Liver (tissue), 8 donors: ENCODE measurements at regions not wholly inside any gene's neighbourhood (a gene's known extent, or its start where the extent isn't known, plus 50 kb on each side); places are given as distances from the start of the nearest gene placed in this dataset.

Experiments used
- DNase-seq: peaks from one replicate; pipeline ENCODE4 v3.0.0-alpha.2; 2017; ENCODE audit warnings: low spot score
- H3K27ac ChIP-seq, 2 donors: one replicate each; pipeline ENCODE4 v1.7.0; 2013; ENCODE audit warnings: inconsistent platforms in 2 of 2, low read length in 2 of 2, control low read depth in 1 of 2, low read depth in 1 of 2, mild to moderate bottlenecking in 1 of 2
- H3K27me3 ChIP-seq, 4 donors: one replicate each; pipeline versions ENCODE4 v1.6.1 to v1.7.0; 2013; ENCODE audit warnings: low read length in 3 of 4, inconsistent platforms in 1 of 4, mild to moderate bottlenecking in 1 of 4, moderate library complexity in 1 of 4; ENCODE audit not compliant: control insufficient read depth in 4 of 4, insufficient read depth in 4 of 4
- H3K36me3 ChIP-seq, 4 donors: one replicate each; pipeline versions ENCODE4 v1.6.1 to v1.7.0; 2013; ENCODE audit warnings: low read length in 3 of 4, mild to moderate bottlenecking in 3 of 4, low read depth in 1 of 4, moderate library complexity in 1 of 4; ENCODE audit not compliant: control insufficient read depth in 4 of 4, insufficient read depth in 3 of 4
- H3K4me1 ChIP-seq, 4 donors: one replicate each; pipeline versions ENCODE4 v1.6.1 to v1.7.0; 2013; ENCODE audit warnings: low read length in 3 of 4, mild to moderate bottlenecking in 3 of 4, moderate library complexity in 1 of 4; ENCODE audit not compliant: control insufficient read depth in 4 of 4, insufficient read depth in 4 of 4
- H3K4me3 ChIP-seq, 3 donors: one replicate each; pipeline versions ENCODE4 v1.6.1 to v1.7.0; 2013; ENCODE audit warnings: low read length in 3 of 3, control low read depth in 1 of 3, low read depth in 1 of 3, mild to moderate bottlenecking in 1 of 3
- H3K9ac ChIP-seq, 2 donors: one replicate each; pipeline ENCODE4 v1.7.0; 2013; ENCODE audit warnings: low read length in 2 of 2, mild to moderate bottlenecking in 2 of 2, moderate library complexity in 2 of 2, control low read depth in 1 of 2, low read depth in 1 of 2
- H3K9me3 ChIP-seq, 4 donors: one replicate each; pipeline versions ENCODE4 v1.6.1 to v1.7.0; 2013; ENCODE audit warnings: low read length in 3 of 4; ENCODE audit not compliant: control insufficient read depth in 4 of 4
- EGR1 ChIP-seq, 2 donors: IDR thresholded peaks; 2 replicates each; pipeline ENCODE4 v1.6.1; 2016 to 2018; ENCODE audit warnings: antibody characterized with exemption in 2 of 2, low read depth in 2 of 2
- FOXA1 ChIP-seq: IDR thresholded peaks from 2 replicates; pipeline ENCODE4 v1.6.1; 2016; ENCODE audit warnings: antibody characterized with exemption
- FOXA2 ChIP-seq: IDR thresholded peaks from 2 replicates; pipeline ENCODE4 v1.6.1; 2016; ENCODE audit warnings: antibody characterized with exemption
- GABPA ChIP-seq, 2 donors: IDR thresholded peaks in 1 of 2; conservative IDR thresholded peaks in 1 of 2; 2 replicates each; pipeline ENCODE4 v1.6.1; 2016; ENCODE audit warnings: antibody characterized with exemption in 2 of 2, mild to moderate bottlenecking in 1 of 2, moderate library complexity in 1 of 2
- HNF4A ChIP-seq, 2 donors: conservative IDR thresholded peaks; 2 replicates each; pipeline ENCODE4 v1.6.1; 2016; ENCODE audit warnings: antibody characterized with exemption in 2 of 2, mild to moderate bottlenecking in 2 of 2
- HNF4G ChIP-seq: IDR thresholded peaks from 2 replicates; pipeline ENCODE4 v1.6.1; 2016; ENCODE audit warnings: antibody characterized with exemption
- JUND ChIP-seq, 2 donors: IDR thresholded peaks; 2 replicates each; pipeline ENCODE4 v1.6.1; 2016; ENCODE audit warnings: antibody characterized with exemption in 2 of 2
- NR2F2 ChIP-seq: IDR thresholded peaks from 2 replicates; pipeline ENCODE4 v1.6.1; 2016; ENCODE audit warnings: antibody characterized with exemption
- RAD21 ChIP-seq, 2 donors: IDR thresholded peaks; 2 replicates each; pipeline ENCODE4 v1.6.1; 2016; ENCODE audit warnings: antibody characterized with exemption in 2 of 2, mild to moderate bottlenecking in 2 of 2
- RXRA ChIP-seq, 2 donors: IDR thresholded peaks; 2 replicates each; pipeline ENCODE4 v1.6.1; 2017 to 2018; ENCODE audit warnings: antibody characterized with exemption in 2 of 2, mild to moderate bottlenecking in 1 of 2
- SP1 ChIP-seq: IDR thresholded peaks from 2 replicates; pipeline ENCODE4 v1.6.1; 2018; ENCODE audit warnings: antibody characterized with exemption, mild to moderate bottlenecking
- TAF1 ChIP-seq: conservative IDR thresholded peaks from 2 replicates; pipeline ENCODE4 v1.6.1; 2016; ENCODE audit warnings: antibody characterized with exemption, mild to moderate bottlenecking
- YY1 ChIP-seq: IDR thresholded peaks from 2 replicates; pipeline ENCODE4 v1.6.1; 2016; ENCODE audit warnings: antibody characterized with exemption, mild to moderate bottlenecking
- WGBS: extraction: QIAGEN DNeasy Blood & Tissue Kit; methylation state at CpG from one replicate; pipeline ENCODE4 v1.1.7; 2013; 5-methylcytosine and 5-hydroxymethylcytosine counted together
- TF ChIP-seq, protein P1 (sequence below): IDR thresholded peaks from 2 replicates; pipeline ENCODE4 v1.6.1; 2016; ENCODE audit warnings: antibody characterized with exemption, mild to moderate bottlenecking
- TF ChIP-seq, protein P2 (sequence below): fragments of 150-350 bp; IDR thresholded peaks from 2 replicates; pipeline ENCODE4 v1.5.1; 2017; ENCODE audit warnings: improper control_type of control experiment, low read depth, low read length; ENCODE audit not compliant: missing input control
- TF ChIP-seq, protein P3 (sequence below): IDR thresholded peaks from 2 replicates; pipeline ENCODE4 v1.6.1; 2016; ENCODE audit warnings: antibody characterized with exemption
- TF ChIP-seq, protein P4 (sequence below): IDR thresholded peaks from 2 replicates; pipeline ENCODE4 v1.6.1; 2016; ENCODE audit warnings: antibody characterized with exemption
- donor health status: healthy.
- donor health status: healthy.
- donor health status: healthy.
- donor health status: healthy.
- donor health status: healthy.

DNA sequence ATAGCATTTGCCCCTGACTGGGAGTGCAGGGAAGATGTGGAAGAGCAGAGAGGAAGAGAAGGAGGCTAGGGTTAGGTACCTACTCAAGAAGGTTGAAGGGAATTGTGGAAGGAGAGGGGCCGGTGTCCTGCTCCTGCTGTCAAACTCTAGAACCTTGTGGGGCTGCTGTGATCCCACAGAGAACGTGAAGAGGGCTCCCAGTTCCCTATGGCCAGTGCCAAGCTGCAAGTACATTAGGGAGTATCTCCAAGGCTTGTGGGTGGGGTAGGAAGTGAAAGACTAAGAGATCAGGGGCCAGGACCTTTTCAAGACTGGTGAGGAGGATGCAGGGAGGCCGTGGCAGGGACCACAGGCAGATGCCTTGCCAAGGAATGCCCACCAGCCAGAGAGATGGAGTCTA is 263.4 kb downstream of the CDH26 start:
- DNase-seq = no peak
- H3K9me3 ChIP-seq = no peaks in the 10 kb centered on the region
- H3K9ac ChIP-seq = no peak overlapping the region
- no peak for TF ChIP-seq JUND (IDR thresholded peaks at IDR 0.05)
- TF ChIP-seq EGR1 (IDR thresholded peaks at IDR 0.05; ENCODE audit: low read depth in 2 of 2) = no peak
- no peak for TF ChIP-seq GABPA (IDR thresholded peaks at IDR 0.05 in 1 of 2, conservative IDR thresholded peaks at IDR 0.05 in 1 of 2)
- TF ChIP-seq RXRA (IDR thresholded peaks at IDR 0.05) = no peak
- TF ChIP-seq, protein P1, sequence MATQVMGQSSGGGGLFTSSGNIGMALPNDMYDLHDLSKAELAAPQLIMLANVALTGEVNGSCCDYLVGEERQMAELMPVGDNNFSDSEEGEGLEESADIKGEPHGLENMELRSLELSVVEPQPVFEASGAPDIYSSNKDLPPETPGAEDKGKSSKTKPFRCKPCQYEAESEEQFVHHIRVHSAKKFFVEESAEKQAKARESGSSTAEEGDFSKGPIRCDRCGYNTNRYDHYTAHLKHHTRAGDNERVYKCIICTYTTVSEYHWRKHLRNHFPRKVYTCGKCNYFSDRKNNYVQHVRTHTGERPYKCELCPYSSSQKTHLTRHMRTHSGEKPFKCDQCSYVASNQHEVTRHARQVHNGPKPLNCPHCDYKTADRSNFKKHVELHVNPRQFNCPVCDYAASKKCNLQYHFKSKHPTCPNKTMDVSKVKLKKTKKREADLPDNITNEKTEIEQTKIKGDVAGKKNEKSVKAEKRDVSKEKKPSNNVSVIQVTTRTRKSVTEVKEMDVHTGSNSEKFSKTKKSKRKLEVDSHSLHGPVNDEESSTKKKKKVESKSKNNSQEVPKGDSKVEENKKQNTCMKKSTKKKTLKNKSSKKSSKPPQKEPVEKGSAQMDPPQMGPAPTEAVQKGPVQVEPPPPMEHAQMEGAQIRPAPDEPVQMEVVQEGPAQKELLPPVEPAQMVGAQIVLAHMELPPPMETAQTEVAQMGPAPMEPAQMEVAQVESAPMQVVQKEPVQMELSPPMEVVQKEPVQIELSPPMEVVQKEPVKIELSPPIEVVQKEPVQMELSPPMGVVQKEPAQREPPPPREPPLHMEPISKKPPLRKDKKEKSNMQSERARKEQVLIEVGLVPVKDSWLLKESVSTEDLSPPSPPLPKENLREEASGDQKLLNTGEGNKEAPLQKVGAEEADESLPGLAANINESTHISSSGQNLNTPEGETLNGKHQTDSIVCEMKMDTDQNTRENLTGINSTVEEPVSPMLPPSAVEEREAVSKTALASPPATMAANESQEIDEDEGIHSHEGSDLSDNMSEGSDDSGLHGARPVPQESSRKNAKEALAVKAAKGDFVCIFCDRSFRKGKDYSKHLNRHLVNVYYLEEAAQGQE = no peak
- TF ChIP-seq NR2F2 = no peak
- TF ChIP-seq FOXA2 = no peak
- no peak for TF ChIP-seq HNF4G
- TF ChIP-seq, protein P2, sequence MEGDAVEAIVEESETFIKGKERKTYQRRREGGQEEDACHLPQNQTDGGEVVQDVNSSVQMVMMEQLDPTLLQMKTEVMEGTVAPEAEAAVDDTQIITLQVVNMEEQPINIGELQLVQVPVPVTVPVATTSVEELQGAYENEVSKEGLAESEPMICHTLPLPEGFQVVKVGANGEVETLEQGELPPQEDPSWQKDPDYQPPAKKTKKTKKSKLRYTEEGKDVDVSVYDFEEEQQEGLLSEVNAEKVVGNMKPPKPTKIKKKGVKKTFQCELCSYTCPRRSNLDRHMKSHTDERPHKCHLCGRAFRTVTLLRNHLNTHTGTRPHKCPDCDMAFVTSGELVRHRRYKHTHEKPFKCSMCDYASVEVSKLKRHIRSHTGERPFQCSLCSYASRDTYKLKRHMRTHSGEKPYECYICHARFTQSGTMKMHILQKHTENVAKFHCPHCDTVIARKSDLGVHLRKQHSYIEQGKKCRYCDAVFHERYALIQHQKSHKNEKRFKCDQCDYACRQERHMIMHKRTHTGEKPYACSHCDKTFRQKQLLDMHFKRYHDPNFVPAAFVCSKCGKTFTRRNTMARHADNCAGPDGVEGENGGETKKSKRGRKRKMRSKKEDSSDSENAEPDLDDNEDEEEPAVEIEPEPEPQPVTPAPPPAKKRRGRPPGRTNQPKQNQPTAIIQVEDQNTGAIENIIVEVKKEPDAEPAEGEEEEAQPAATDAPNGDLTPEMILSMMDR = no peak
- TF ChIP-seq, protein P3, sequence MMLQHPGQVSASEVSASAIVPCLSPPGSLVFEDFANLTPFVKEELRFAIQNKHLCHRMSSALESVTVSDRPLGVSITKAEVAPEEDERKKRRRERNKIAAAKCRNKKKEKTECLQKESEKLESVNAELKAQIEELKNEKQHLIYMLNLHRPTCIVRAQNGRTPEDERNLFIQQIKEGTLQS = no peak
- no peak for TF ChIP-seq YY1
- TF ChIP-seq, protein P4, sequence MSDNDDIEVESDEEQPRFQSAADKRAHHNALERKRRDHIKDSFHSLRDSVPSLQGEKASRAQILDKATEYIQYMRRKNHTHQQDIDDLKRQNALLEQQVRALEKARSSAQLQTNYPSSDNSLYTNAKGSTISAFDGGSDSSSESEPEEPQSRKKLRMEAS = no peak
- TF ChIP-seq TAF1 = no peak
- TF ChIP-seq FOXA1 = no peak
- no peak for TF ChIP-seq RAD21 (IDR thresholded peaks at IDR 0.05)
- H3K4me3 ChIP-seq = no peak overlapping the region
- H3K4me1 ChIP-seq = no peaks in the 10 kb centered on the region
- WGBS = 58% methylated on average over 3 of the region's 3 CpGs
- H3K36me3 ChIP-seq = no peaks in the 10 kb centered on the region
- no peak overlapping the region for H3K27ac ChIP-seq
- peaks cover 0 to 6% (median 0%) of the 10 kb centered on the region in 4 donors for H3K27me3 ChIP-seq

DNA sequence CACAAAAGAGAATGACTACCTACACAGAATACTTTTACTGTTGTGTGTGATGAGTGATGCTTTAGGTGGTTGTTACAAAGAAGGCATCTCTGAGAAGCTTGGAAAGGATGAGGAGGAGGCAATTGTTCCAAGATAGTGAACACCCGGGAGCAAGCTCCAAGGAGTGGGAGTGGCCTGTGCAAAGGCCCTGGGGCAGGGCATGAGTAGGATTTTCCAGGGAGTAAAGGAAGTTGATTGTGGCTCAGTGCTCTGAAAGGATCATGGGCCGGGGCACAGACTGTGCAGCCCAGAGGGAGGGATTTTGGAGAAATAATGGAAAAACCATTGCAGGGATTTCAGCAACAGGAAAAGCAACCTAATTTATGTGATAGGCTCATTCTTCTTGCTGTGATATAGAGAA is 264.3 kb downstream of the CDH26 start:
- DNase-seq = no peak
- no peaks in the 10 kb centered on the region for H3K36me3 ChIP-seq
- no peak for TF ChIP-seq SP1
- TF ChIP-seq HNF4A (conservative IDR thresholded peaks at IDR 0.05) = no peak
- TF ChIP-seq EGR1 (IDR thresholded peaks at IDR 0.05; ENCODE audit: low read depth in 2 of 2) = no peak
- TF ChIP-seq, protein P3 = no peak
- no peak for TF ChIP-seq GABPA (IDR thresholded peaks at IDR 0.05 in 1 of 2, conservative IDR thresholded peaks at IDR 0.05 in 1 of 2)
- TF ChIP-seq NR2F2 = no peak
- TF ChIP-seq HNF4G = no peak
- TF ChIP-seq, protein P1 = no peak
- TF ChIP-seq JUND (IDR thresholded peaks at IDR 0.05) = no peak
- no peak overlapping the region for H3K9ac ChIP-seq
- no peak overlapping the region for H3K4me3 ChIP-seq
- H3K9me3 ChIP-seq = peaks cover 0 to 2% (median 0%) of the 10 kb centered on the region in 4 donors
- WGBS = 80% methylated on average over 2 of the region's 2 CpGs
- H3K27ac ChIP-seq = no peak overlapping the region
- no peaks in the 10 kb centered on the region for H3K4me1 ChIP-seq
- H3K27me3 ChIP-seq = peaks cover 0 to 6% (median 0%) of the 10 kb centered on the region in 4 donors
